AG08396 (cell line): ENCODE measurements at regions not wholly inside any gene's neighbourhood (a gene's known extent, or its start where the extent isn't known, plus 50 kb on each side); places are given as distances from the start of the nearest gene placed in this dataset.
A peak's percentile ranks its signal among the peaks of the same experiment; 100 is the strongest.

Source experiments
- DNase-seq: peaks from one replicate; pipeline ENCODE4 v3.0.0; 2012; ENCODE audit warnings: low spot score, mixed read lengths

DNA sequence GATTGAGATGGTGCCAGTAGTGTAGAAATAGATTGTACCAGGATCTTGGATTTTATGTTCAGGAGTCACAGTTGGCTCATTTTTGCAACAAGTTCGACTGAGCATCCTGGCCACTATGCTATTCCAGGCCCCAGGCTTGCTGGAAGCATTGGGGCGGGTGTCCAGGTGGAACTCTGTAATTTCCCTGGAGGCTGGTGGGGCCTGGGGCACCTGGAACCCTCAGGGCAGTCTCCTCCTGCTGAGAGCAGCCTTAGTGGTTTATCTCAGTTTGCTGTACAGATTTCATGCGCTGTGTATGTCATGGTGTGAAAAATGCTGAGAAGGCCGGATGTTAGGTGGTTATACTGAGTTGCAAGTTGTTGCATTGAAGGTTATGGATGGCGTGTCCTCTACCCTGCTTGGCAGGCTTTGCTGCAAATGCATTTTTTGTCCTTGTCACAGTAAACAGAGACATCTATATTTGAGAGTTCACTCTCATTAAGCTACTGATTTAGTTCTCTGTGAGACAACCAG is 135.1 kb upstream of the MYLIP start:
- DNase-seq: no peak

DNA sequence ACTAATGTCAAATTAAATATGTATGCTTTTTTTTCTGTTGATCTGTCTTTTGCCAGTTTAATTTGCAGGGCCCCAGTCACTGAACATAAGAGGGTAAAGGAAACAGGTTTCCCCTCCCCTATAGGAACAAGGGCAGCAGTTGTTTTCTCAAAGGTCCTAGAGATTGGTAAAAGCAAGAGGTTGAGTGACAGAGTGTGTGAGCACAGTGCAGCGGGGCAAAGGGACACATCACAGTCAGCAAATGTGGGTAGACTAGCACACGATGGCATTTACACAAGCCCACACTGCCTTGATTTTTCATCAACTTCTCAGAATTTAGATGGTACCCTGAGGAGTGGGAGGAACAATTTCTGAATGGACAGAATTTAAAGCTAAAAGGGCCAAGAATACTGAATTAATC is 138.7 kb upstream of the MYLIP start:
- DNase-seq: no peak

DNA sequence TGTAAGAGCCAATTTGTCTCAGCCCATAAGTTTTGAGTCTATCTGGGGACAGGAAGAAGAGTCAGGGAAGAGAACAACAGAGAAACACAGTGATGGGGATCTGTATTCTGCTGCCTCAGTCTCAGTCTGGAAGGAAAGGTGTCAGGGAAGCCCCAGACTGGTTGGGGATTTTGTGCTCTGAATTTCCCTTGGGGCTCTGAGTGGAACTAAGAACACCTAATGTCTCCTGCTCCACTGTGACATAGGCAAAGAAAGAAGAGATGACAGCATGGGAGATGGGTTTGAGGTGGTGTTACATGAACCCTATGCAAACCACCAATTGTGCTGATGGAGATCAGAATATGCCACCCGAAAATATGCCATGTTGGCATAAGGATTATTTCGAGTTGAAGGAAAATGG is 139.5 kb upstream of the MYLIP start:
- no peak for DNase-seq

DNA sequence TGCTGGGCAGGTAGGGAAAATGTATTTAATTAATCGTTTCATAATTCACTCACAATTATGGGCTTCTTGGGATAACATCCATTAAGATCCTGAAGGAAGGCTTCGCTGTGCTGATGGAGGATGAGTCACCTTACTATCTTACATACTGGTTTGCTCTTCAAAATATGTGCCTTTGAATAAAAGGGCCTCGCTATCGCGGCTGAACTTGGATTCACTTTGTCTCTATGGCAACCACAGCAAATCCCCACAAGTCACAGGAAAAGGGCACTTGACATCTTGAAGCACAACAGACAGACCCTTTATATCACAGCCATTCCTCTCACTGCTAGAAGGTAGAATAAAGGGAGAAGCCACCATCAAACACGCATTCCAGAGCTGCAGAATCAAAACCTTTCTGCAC is 141.3 kb upstream of the MYLIP start:
- no peak for DNase-seq

DNA sequence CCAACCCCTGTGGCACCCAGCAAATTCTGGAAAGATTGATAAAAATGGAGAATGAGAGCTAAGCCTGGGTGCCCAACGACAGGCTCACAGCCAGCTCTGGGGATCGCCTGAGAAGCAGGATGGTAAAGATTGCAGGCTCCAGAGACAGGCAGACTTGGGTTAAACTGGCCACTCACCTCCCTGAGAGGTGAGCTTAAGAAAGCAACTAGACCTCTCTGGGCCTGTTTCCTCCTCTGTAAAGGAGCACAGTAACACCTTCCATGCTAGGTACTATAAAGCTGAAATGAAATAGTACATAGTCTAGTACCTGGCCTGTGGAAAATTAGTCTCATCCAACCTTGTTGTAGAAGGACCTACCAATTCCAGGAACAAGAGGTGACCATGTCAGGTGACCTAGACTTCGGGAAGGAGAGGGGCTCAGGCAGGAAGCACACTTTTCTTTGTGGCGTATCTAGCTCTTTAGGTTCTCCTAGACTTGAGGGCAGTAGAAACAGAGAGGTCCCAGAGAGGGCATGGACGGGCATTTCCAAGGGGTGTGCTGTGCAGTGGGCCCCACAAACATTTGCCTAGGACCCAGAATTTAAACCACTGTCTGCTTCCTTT is 142.8 kb upstream of the MYLIP start:
- DNase-seq: no peak

DNA sequence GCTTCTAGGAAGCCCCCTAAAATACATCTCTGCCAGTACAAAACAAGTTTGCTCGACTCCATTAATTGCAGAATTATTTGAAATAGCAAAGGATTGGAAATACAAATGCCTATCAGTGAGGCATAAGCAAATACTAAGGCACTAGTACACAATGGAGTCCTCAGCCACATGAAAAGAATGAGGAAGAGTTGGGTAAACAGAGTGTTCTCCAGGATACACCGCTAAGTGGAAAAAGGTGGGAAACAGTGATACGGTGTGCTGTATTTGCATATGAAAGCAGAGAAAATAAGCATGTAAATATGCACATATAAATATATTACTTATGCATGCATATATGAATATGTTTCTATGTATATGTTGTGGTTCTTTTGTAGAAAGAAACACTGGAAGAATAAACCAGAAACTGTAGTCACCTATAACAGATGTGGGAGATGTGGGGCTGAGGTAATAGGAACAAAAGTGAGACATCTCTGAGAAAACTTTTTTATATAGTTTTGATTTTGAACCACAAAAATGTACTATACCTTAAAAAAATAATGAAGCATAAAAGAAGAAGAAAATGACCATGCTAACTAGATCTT is 143.4 kb upstream of the MYLIP start:
- no peak for DNase-seq

DNA sequence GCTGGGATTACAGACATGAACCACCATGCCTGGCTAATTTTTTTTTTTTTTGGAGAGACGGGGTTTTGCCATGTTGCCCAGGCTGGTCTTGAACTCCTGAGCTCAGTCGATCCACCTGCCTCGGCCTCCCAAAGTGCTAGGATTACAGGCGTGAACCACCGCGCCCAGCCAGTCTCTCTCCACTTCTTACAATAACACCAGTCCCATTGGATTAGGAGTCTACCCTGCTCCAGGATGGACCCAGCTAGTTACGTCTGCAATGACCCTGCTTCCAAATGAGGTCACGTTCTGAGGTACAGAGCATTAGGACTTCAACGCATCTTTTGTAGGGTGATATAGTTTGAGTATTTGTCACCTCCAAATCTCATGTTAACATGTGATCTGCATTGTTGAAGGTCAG is 146.9 kb upstream of the MYLIP start:
- DNase-seq: no peak

DNA sequence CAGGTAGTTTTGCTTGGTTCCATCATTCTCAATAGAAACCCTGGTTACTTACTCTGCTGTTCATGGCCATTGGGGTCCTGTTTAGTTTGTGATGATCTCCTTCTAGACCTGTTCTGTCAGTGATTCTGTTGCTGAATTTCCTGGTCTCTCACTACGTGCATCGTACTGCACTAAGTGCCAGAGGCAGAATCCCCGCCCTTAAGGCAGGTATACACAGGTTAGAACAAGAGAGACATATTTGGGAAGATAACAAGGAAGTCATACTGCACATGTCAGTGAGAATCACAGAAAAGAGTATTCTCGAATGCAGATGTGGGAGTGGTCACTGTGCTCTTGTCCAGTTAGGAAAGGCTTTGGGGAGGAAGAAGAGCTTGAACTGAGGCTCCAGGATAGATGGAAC is 148.1 kb upstream of the MYLIP start:
- DNase-seq: no peak

DNA sequence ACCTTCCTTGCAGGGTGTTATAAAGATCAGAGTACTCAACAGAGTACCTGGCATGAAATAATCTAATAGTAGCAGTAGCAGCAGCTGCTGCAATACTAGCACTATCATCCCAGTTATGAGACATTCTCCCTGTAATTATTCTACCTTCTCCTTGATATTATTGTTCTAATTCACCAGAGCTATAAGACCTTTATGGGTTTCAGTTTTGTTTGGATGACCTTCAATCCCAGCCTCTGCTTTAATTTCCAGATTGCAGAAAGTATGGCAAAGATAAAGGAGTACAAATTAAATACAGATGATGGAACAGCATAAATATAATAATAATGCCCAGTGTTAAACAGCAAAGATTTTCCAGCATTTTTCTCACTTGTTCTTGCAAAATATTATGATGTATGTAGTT is 150.5 kb upstream of the MYLIP start:
- no peak for DNase-seq

DNA sequence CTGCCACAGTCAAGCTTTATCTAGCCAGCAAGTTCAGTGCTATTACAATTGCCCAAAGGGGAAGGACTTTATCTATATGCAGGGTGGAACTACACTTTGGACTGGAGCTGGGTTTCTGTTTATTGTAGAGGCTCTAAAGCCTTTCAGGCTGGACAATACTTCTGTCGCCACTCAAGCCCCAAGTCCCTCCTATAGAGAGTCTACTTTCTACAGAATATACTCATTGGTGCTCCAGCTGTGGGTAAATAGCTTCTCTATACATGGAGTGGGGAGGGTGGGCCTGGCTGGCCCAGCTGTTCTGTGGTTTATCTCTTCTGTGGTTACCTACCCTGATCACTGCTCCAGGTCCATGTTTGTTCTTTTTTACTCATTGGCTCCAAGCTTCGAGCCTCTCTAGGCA is 151.8 kb upstream of the MYLIP start:
- no peak for DNase-seq

DNA sequence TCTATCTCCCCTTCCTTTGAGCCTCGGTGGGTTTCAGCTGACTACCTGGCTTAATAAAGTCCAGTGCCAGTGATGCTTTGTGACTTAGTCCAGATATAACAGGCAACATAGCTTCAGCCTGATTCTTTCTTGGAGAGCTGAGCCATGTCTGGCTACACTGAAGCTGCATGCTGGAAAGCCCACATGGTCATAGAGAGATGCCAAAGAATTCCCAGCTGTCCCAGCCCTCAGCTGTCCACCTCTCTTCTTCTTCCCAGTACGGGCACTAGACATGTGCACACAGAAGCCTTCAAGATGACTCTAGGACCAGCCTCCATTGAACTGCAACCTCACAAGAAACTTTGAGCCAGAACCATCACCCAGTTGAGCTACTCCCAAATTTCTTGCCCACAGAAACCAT is 154.1 kb upstream of the MYLIP start:
- no peak for DNase-seq

DNA sequence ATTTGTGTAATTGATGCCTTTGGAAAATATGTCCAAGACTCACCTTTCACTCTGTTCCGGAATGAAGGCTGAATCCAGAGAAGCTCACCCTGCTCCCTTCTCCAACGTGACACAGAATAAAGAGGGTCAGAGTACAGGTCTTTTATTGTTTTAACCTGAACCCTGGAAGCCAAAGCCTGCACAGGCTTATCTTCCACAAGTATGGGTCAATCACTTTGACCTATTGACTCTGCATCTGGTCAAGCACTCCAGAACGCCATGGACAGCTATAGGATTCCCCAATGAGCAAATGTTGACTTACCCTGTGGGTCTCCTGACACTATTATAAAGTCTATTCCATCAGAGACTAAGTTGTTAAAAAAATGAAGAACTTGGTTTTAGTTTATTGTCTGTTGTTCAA is 158.4 kb upstream of the MYLIP start:
- DNase-seq: no peak

DNA sequence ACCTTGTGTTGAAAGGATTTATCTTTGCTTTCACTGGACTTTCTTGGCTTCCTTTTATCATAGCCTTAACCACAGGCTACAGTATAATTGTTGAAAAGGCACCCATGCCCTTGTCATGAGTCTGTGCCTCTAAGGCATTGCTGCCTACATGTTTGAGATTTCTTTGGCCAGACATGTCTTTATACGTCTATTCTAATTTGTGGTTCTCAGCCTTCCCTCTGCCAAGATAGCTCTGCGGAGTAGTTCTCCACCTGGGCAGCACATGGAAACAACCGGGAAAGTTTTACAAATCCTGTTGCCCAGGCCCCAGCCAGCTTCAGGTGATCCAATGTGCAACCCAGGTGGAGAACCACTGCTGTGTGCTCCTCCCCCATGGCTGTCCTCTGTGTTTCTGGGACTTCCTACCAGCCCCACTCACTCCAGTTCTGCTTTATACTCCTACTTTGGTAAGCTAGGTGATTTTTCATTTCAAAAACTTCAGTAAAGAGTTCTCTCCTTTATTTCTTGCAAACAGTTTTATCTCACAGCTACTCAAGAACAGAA is 159.6 kb upstream of the MYLIP start:
- no peak for DNase-seq

DNA sequence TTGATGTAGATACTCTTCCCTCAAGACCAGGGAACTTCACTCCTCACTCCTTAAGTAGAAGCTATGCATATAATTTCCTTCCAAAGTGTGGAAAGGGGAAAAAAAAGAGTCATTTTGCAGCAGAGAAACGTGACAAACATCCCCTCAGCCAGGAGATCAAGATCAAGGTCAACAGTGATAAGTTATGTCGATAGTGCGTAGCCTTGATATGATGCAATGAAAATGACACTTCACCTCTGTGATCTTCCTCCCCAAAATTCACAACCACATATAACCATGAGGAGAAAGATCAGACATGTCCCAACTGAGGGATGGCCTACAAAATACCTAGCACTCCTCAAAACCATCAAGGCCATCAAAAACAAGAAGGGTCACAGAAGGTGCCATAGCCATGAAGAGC is 160.4 kb upstream of the MYLIP start:
- no peak for DNase-seq

DNA sequence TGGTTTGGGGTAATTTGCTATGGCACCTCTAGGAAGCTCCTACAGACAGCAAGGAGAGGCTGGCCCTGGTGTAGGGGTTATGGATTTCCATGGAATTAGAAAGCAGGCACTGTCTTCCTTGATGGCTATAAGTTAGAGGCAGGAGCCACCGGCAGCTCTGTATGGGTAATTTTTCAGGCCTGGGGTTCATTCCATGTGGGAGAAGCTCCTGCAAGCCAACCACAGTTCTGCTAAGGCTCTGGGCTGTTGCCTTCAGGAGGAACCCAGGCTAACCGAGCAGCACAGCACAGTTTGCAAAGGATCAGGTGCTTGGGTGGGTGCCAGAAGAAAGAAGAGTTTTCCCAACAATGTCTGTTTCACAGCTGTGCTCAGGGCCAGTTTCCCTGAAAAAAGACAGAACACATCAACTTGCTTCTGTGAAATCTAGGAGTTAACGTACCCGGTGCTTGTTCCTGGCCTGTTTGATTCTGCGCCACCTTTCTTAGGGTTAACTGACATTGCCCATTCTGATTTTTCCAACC is 162.8 kb upstream of the MYLIP start:
- DNase-seq: no peak

DNA sequence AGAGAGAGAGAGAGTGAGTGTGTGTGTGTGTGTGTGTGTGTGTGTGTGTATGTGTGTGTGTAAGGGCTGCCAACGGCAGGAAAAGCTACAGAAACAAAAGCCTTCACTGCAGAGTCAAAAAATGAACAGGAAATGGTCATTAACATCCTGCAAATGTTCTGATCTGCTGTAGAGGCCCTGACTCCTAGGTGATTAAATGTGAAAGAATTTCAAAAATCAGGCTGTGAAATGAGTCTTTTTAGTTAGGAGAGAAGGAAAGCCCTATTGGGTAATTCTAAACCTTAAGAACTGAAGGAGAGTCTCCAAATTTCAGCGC is 166.5 kb upstream of the MYLIP start:
- DNase-seq: peak; percentile 59

DNA sequence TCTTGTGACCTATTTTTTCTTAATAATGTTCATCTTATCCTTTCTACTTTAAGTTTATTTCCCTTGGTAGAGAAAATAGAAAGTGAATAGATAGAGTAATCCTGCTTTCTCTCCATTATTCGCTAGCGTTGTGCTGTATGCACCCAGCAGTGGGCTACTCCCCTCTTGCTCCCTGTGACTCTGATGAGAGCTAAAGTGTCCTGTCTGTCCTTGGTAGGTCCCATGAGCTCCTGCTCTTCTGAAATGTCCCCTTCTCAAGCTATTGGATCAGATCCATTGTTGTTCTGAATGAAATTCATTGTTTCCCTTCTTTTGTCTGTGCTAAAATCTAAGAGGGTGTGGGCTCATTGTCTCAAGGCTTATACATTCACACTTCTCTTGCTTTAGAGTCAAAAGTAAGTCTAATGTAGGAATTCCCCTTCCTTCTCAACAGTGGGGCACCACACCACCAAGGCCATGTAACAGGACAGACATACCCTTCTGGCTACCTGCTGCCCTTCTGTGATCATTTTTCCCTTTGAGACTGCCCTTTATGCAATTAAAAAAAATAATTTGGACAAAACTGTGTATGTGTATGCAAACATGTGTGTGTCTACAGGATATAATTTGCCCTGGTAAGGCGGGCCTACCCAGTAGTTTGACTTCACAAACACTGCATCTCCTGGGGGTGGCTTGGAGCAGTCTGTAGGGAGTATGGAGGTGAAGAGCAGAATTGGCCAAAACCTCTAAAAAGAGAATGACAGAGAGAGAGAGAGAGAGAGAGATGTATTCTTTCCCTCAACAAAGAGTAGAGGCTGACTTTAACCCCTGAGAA is 167.0 kb upstream of the MYLIP start:
- no peak for DNase-seq

DNA sequence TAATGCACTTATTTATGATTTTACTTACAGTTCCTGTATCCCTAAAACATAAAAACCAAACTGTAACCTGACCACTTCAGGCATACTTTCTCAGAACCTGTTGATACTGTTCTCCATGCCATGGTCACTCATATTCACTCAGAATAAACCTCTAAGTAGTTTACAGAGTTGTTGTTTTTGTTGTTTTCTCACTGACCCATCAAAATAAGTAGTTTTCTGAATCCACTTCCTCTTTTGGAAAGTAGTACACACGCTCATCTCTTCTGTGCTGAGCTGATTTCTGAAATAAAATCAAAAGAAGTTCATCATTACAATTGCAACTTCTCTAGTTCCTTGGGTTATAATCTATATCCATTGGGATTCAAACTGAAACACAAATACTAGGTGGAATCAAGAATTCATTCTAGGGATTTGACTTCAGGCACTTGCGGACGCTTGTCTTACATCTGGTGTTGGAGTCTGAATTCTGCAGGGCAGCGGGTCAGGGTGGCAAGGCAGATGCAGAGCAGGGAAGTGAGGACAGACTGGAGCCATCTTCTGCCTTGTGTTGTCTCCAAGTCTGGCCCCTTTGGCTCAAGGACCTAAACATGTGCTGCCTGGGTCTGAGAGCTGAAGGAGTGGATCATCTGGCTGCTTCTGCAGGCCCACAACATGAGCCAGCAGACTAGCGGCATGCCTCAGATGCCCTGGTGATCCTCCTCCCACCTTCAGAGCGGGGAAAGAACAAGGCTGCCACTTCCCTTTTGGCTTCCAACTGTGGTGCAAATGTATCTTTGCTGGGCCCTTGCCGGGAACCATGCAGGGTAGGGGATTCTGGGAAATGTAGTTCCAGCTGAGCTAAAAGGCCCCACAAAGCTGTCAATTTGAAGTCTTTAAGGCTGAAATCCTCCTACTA is 167.9 kb upstream of the MYLIP start:
- DNase-seq: no peak

DNA sequence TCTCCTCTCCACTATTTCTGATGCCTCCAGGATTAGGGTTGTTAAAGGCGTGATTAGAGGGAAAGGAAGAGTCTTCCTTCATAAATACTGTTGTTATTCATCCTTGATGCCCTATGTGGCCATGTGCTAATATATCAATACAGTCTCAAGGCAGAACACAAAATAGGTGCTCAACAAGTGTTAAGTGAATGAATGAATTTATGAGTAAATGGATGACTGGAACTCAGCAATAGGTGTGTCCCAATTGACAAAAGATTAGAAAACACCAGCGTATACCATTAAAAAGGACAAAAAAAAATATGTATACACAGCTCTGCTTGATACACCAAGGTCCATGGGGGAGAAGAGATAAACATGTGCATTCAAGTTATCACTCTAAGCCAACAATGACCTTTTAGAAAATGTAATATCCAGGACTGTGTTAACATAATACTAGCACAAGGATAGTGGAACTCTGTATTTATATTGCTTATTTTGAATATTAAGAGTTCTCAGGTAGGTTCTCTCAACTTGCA is 171.2 kb upstream of the MYLIP start:
- DNase-seq: no peak

DNA sequence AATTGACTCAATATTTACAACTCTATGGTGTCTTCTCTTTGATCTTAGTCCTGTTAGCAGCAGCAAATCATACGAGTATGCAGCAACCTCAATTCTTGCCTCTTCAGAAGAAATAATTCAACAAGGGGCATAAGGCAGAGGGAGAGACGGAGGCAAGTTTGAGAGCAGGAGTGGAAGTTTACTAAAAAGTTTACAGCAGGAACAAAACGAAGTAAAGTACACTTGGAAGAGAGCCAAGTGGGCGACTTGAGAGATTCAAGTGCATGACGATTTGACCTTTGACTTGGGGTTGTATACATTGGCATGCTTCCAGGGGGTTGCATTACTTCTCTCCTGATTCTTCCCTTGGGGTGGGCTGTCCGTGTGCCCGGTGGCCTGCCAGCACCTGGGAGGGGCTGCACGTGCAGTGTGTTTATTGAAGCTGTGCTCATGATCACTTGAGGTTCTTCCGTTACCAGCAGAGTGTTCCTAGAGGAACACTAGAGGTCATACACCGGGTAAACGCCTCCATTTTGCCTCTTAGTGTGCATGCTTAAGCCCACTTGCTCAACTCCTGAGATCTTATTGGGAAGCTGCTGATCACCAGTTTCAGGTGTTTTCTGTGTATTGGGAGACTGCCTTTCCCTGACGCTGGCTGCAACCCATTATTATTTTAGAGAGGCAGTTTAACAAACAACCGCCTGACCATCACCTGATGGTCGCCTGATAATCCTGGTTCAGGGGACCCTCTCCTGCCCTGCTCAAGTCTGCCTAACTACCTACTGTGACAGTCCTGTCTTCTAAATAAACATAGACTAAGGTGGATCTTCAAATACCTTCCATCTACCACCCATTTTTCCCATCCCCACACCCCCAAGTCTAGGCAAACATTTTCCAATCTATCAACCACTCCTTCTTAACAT is 172.4 kb upstream of the MYLIP start:
- DNase-seq: no peak

DNA sequence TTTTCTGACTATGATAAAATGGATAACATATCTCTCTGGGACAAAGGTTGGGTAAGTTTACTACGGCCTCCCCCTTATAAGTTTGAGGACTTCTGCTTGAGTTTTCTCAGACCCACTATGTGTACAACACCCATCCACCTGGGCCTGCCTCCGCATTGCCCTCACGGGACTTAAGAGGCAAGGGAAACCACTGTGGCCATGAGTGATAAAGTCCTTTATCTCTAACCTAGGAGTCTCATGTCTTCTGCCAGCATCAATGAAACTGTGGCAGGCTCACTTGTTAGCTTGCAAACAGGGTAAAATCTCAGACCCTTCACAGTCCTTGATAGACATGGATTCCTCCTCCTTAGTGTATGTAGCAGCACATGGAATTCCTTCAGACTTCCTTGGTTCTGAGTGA is 173.4 kb upstream of the MYLIP start:
- no peak for DNase-seq
